ENCODE measurements at regions not wholly inside any gene's neighbourhood (a gene's known extent, or its start where the extent isn't known, plus 50 kb on each side); places are given as distances from the start of the nearest gene placed in this dataset.

DNA sequence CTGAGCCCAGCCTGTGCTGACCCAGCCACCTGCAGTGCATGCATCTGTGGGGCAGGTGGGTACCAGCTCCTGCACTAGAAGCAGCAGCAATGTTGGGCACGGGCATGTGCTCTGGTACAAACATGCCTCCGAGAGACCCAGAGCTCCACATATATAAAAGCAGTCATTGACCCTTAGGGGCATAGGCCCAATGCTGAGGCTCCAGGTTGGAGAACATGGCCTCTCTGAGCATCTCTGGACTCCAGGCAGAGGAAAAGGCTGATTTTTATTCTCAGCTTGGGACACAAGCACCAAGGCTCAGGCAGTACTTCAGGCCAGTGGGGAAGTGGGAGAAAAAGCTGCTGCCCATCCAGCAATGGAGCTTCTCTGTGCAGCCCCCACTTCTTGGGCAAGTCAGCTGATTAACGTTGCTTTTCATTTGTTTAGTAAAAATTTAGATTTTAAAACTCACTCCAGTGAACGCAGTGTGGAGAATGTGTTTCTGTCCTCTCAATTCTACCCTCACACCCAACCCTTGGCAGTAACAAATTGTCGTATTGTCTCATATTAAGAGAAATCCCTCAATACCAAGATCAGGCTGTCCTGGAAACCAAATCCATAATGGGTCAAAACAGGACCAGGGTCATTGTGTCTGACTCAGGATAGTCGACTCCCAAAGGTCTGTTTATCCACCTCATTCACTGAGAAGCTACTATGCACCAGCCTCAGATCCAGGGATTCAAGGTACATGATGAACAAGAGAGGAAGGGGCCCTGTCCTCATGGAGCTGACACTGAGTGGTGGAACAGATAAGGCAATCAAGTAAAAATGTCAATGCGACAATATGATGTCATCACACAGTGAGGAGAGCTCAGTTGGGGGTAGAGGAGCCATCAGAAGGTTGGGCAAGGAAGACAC, 50.6 kb upstream of the TOP3B start:
- POLR2A ChIA-PET = no interaction called here
- CTCF ChIA-PET = no interaction called here

DNA sequence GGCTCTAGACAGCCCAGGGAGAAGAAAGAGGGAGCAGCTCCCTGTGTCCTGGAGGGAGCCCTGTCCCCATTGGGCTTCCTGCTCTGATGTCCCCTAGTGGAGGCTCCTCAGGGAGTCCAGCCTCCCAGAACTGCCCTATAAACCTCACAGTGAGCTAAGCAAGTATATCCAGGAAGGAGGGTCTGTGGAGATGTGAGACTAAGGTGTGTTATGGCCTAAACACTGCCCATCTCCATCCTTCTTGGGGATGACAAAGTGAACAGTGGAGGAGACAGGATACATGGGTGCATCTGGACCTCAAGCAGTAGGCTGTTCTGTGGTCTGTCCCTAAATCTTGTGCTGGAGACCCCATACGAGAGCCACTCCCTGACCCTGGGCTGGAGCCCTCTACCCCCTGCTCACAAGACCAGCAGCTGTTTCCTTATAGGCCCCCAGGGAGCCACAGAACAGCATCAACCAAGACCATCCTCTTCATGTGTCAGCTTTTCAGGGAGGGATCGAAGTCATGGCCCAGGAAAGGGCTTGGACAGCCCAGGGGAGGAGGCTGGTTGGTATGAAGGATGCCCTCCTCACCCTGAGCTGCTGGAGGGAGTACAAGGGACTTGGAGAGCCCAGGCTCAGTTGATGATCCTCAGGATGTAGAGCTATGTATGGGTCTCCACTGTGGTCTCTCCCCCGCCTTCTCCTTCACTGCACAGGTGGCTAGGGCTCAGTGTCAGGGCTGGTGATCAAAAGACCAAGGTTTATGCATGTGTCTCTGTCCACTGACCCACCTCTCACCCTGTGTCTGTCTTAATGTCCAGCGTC, 49.7 kb upstream of the TOP3B start:
- CTCF ChIA-PET = no interaction called here

More for the DNA sequence above, 49.7 kb upstream of the TOP3B start:
- POLR2A ChIA-PET = no interaction called here
